ENCODE measurements at regions not wholly inside any gene's neighbourhood (a gene's known extent, or its start where the extent isn't known, plus 50 kb on each side); places are given as distances from the start of the nearest gene placed in this dataset.

GRCh38 chr16:54548281-54548680, 261.7 kb upstream of the IRX3 start:
- DNase-seq = no peak

GRCh38 chr16:54547052-54547451, 260.5 kb upstream of the IRX3 start:
- DNase-seq = no peak

- DNase-seq = no peak
Observed at GRCh38 chr16:54546521-54546920, 259.9 kb upstream of the IRX3 start.

DNA sequence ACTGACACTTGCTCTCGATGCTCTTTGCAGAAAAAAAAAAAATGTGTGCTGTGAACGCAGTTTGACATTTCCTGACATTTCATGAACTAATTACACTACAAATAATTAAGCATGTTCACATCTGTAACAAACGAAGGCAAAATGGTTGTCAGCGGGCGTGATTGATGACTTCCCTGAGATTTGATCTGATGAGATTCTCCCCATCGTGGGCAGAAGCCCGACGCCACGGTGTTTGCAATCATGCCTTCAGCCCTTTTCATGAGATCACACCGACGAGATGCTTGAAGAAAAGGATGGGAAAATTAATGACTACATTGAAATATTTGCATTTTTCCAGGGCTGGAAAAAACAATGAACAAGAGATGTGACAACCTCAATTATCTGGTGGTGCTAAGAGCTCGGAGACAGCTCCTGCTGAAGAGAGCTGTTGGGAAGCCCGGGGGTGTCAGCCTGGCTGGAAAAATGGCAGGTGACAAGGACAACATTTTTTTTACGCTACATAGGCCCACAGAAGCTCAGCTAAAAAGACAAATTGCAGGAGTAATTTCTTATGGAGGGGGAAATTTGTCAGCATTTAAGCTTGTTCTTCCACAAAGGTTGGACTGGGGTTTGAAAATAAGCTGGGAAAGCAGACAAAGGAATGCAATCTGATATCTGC, 259.4 kb upstream of the IRX3 start:
- no peak for DNase-seq

GRCh38 chr16:54544553-54545180, 258.1 kb upstream of the IRX3 start:
- no peak for DNase-seq

- DNase-seq = no peak
Observed at GRCh38 chr16:54542805-54543505, 256.4 kb upstream of the IRX3 start.

DNA sequence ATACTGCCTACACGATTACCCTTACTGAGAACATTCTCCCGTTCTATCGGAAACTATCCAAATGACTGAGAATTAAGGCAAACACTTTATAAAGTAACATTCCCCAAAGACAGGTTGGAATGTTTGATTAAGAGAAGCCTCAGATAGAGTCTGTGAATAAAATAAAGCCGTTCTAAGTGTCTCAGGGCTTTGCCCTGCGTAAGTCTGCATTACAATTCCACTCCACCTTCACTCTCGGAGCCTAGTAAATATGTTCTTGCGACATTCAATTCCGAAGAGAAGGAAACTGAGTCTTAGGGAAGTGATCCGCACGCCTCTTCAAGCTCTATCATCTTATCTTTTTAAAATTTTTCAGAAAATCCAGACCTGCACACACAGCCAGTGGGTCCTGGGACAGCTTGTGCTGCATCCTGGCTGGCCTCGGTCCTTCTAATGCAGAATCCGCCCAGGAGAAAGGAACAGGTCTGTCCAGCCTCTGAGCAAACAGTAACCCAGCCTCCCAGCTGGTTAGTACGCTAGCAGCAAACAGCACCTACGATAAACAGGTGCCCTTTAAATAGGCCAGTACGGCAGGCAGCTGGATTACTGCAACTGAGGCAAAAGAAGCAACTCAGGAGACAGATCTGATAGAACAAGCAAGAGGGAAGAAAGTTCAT, 254.1 kb upstream of the IRX3 start:
- no peak for DNase-seq

- DNase-seq = no peak
Observed at GRCh38 chr16:54538276-54538675, 251.7 kb upstream of the IRX3 start.

DNA sequence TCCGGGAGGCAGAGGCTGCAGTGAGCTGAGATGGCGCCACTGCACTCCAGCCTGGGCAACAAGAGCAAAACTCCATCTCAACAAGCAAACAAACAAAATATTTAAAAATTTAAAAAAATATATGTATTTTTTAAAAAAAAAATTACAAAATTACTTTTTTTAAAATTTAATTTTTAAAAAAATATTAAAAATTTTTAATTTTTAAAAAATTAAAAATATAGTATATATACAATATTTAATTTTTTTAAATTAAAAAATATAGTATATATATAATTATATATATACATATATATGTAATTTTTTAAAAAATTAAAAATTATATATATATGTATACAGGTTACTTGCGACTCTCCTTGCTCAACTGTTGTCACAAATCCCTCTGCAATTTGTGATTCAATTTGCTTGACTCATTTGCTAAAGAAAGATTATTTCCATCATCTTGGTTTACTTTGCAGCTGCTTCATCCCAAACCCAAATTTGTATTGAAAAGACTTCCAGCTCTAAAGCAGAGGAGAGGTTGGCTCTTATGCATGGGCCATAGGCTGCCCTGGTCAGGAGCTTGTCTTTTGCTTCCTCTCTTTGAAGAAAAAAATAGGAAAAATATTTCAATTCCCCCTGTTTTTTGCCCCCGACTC, 247.4 kb upstream of the IRX3 start:
- no peak for DNase-seq

DNA sequence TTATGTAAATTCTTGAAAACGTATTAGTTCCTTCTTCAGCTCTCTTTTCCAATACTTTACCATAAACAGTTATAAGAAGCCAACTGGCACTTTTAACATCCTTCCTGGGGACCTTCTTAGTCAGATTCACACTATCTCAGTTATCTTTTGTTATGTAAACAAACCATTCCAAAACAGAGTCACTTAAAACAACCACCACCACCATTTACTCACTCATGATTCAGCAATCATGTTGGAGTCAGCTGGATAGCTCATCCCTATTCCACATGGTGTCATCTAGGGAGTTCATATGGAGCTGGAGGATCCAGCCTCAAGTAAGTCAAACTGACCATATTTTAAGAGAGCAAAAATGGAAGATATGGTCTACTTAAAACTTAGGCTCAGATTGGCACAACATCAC, 240.3 kb upstream of the IRX3 start:
- DNase-seq = no peak

DNA sequence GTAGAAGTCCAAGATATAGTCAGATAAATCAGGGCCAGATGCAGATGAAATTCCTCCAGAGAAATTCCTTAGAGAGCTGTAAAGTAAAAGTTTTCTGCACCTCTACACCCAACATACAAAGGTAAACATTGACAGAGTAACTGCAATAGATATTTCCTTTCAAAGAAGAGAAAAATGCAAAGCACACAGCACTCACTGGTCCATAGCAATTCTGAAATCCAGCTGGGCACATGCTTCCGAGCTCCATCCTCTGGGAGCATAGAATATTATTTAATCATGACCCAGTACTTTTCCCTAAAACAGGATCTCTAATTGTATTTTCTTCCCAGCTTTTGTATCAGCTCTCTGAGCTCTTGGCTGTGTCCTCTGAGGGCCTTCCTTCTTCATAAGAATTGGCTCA, 239.5 kb upstream of the IRX3 start:
- DNase-seq = no peak

- no peak for DNase-seq
Observed at GRCh38 chr16:54525104-54525503, 238.5 kb upstream of the IRX3 start.

DNA sequence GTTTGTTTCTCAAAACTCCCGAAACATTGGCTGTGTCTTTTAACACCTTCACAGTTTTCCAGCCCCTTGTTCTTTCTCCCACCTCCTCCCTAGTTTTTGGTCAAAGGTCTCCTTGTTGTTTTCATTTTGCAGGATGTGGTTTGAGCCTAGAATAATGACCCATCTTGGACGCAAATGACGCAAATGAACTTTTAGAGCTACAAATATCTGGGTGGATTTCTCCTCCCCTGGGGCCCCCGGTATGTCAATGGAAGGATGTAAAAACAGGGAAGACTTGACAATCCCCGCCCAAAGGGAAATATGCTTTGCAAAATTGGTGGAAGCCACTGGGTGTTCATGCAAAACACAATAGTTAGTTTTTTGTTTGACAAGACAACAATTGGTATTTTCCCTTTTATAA, 236.0 kb upstream of the IRX3 start:
- no peak for DNase-seq

DNA sequence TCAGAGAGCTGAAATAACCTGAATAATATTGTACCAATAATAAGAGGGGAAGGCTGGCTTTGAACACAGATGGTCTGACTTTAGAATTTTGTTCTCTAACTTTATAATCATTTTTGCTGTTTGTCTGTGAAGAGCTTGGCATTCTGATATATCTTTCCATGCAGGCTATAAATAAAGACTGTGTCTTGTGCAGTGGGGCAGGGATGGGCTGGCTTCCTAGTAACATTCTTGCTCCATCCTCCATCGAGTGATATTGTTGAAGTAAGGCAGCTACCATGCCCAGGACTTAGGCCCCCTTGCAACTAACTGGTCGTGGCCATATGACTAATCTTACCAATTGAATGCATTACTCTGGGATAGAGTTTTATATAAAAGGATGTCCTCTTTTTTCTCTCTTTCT, 234.7 kb upstream of the IRX3 start:
- DNase-seq = no peak

GRCh38 chr16:54519161-54519695, 232.6 kb upstream of the IRX3 start:
- no peak for DNase-seq

DNA sequence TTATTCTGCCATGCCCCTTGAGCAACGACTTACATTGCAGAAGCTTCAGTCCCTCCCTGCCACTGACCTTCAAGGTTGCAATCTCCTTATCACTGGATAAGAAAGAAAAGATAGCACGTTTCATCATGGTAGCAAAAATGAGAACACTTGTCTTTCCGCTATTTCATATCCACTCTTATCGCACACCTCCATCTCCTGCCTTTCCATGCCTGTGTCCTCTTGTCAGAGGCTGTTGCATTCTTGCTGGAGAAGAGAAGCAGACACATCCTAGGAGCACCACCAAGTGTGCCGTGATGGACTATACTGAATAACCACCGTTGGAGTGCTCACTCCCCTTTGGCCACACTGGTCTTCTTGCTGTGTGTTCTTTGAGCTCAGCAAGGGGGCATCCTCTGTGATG, 230.6 kb upstream of the IRX3 start:
- no peak for DNase-seq

DNA sequence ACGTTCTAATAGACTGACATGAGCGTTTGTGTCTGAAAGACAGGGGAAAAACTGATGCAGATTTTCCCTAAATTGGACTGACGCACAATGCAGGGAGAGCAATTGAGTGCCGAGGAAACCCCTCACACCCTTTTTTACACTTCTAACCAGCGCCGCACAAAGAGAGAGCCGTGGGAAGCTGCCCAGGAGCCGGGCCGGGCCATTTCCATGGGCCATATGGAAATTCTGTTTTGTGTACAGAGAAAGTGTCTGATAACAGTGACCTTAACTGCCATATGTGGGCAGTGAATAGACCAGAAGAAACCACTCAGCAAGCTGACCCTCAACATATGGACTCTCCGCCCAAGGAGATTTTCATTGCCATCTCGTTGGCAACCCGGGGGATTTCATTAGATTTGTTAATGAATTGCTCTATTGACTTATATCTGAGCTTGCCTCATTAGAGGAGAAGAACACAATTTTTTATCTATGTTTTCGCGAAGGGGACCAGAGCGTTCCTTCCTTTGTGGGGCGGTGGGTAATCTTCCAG, 225.9 kb upstream of the IRX3 start:
- no peak for DNase-seq

DNA sequence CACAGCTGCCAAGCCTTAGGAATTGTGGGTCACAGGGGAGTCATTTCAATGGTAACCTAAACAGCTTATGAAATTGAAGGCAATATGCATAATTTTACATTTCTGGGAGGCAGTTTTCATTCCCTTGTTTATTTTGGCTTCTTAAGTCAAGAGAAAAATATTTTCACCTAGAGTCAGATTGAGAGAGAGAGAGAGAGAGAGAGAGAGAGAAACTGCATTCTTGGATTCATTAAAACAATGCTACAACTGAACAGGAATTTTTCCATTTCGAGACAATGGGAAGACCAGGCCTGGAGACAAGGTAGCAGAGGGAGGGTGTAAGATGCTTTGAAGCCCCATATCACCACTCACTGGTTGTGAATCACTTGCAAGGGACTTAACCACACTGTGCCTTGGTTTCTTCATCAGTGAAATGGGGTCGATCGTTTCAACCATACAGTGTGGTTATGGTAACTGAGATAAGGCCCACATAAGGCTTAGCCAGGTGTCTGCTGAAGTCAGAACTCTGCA, 224.7 kb upstream of the IRX3 start:
- no peak for DNase-seq

GRCh38 chr16:54510685-54511221, 224.2 kb upstream of the IRX3 start:
- no peak for DNase-seq

DNA sequence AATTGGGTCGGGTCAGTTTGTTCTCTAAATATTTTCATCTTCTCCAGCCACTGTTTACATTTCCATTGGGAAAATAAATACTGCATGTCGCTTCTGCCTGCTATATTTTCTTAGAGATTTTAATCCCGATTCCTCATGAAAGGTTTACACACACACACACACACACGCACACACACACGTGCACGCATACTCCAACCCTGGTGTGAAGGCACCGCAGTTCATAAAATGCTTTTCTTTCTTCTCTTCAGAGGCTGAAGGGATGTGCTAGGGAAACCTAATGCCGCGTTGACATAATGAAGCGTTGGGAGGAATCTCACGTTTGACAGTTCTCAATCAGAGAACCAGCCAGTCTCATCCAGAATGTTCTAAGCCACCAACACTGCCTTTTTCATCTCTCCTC, 222.9 kb upstream of the IRX3 start:
- no peak for DNase-seq

GRCh38 chr16:54508351-54508750, 221.8 kb upstream of the IRX3 start:
- no peak for DNase-seq

DNA sequence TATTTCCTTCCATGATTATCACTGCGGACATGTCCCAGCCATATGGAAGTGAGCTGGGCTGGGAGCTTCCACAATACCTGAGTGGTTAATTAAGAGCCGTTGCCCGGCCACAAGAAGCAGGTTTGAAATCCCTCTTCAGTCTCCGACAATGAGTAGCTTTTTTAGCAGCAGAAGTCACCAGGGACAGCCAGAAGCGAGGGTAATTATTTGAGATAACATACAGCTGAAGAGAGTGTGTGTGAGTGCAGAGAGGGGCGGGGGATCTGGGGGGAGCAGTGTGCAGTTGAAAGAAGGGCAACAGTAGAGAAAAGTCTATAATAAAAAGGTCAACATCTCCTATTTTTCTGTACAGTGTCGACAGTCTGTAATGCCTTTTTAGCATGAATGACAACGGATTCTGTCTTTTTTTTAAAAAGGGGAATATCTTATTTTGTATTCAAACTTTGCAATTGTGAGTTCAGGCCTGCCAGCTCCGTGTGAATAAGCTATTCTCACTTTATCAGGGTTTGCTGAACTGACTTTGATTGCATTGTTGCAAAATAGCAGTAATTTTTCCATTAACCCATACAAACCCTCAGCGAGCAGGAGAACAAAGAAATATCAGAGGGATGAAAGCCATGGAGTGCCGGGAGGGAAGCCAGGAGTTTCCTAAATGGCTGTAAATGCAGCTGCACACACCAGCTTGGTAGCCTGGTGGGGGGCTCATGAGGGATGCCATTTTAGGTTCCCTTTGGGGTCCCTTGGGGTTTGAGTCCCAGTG, 220.3 kb upstream of the IRX3 start:
- peak; percentile 62 for DNase-seq
